GM18907 (cell line): ENCODE measurements at regions not wholly inside any gene's neighbourhood (a gene's known extent, or its start where the extent isn't known, plus 50 kb on each side); places are given as distances from the start of the nearest gene placed in this dataset.

Source experiments
- ATAC-seq: cut with Tn5 transposase; IDR thresholded peaks from one replicate; pipeline ENCODE4 v1.9.1; 2021; ENCODE audit warnings: mild to moderate bottlenecking, moderate library complexity; ENCODE audit not compliant: unreplicated experiment

GRCh38 chr10:36256948-36257356 is 614.9 kb upstream of the FZD8 start:
- ATAC-seq, result no peak

GRCh38 chr10:36256166-36256565 is 614.1 kb upstream of the FZD8 start:
- no peak for ATAC-seq

DNA sequence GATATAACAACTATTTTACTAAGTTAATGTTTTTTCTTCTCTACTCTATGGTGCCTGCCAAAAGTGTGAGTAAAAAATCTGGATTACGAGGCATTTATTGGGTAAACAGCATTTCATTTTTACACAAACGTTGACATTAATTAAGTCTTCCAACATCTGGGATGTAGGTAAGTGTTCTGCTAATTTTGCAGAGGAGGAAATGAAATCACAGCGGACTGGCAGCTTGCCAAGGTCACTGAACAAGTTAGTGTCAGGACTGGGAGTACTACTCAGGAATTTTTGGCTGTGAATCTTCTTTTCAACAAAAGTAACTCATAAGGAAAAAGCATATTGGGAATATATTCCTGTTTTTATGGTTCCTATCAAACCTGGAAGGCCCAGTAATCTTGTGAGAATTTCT is 612.1 kb upstream of the FZD8 start:
- ATAC-seq, result no peak

- ATAC-seq, result no peak
These were observed 611.6 kb upstream of the FZD8 start for GRCh38 chr10:36253731-36254130.

GRCh38 chr10:36251068-36251467 is 609.0 kb upstream of the FZD8 start:
- ATAC-seq, result no peak

DNA sequence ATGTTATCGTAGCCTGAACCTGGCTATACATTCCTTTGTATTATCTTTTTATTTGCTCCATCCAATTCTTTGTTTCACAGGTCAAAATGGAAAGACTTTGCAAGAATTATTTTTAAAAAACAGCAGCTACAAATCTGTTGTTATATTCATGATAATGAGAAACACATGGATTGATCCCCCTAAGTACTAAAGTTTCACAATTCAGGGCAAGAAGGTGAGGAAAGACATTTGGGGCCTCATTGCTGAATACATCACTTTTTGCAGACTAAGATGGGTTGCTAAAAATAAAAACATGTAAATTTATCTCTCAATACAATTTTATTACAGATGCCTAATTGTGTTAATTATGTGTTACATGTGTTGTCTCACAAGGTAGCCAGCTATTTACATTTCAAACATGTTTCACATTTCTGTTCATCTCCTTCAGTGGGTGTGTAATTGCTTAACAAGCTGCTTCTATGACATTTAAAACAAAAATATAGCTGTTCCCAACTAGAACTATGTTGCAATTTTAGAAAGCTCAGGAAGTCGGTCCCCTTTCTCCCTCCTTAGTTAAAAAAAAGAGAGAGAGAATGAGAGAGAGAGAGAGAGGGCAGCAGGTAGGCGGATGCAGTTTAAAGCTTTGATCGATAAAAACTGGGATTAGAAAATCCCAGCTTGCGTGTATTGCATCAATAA is 606.3 kb upstream of the FZD8 start:
- no peak for ATAC-seq

DNA sequence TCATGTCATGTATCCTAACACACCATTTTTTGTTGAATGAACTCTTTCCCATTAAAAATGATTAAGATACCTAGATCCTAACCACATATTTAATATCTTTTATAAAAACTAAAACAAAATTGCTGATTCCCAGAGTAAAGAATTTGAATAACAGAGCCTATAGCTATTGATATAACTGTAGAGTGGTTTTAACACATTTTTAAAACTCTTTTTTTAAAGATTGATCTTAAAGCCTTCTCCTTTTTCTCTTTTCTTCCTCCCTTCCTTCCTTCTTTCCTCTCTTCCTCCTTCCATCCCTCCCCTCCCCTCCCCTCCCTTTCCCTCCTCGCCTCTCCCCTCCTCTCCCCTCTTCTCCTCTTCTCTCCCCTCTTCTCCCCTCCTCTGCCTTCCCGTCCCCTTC is 605.4 kb upstream of the FZD8 start:
- ATAC-seq, result no peak

- ATAC-seq, result no peak
These were observed 594.8 kb upstream of the FZD8 start for GRCh38 chr10:36236931-36237330.

GRCh38 chr10:36236341-36236740 is 594.2 kb upstream of the FZD8 start:
- no peak for ATAC-seq

DNA sequence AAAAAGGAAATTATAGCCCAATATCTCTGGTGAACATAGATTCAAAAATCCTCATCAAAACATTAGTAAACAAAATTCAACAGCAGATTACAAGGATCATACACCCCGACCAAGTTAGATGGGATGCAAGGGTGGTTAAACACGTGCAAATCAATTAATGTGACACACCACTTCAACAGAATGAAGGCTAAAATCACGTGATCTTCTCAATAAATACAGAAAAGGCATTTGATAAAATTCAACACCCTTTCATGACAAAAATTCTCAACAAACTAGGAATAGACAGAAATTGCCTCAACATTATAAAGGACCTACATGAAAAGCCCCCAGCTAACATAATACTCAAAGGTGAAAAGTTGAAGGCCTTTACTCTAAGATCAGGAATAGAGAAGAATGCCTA is 590.8 kb upstream of the FZD8 start:
- no peak for ATAC-seq

DNA sequence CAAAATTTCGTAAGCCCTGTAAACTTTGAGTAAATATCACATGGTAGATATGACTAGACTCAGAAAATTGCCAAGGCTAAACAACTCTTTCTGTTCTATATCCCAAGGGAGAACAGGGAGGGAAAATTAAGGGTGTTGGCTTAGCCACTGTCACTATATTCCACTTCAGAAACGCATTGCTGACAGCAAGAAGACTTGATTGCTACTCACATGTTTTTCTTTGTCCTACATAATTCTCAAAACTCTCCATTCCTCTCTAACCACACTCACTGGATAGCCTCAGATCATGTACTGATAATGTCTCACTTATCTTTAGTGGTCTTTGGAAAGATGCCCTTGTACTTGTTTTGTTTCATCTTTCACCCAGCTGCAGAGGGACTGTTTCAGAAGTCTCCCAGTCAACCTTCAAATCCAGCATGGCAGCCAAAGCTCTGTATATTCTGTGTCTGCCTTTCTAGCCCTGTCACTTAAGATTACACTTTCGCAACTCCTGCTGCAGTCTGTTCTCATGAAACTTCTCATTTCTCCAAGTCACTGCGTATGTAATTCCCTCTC is 582.4 kb upstream of the FZD8 start:
- ATAC-seq, result no peak

DNA sequence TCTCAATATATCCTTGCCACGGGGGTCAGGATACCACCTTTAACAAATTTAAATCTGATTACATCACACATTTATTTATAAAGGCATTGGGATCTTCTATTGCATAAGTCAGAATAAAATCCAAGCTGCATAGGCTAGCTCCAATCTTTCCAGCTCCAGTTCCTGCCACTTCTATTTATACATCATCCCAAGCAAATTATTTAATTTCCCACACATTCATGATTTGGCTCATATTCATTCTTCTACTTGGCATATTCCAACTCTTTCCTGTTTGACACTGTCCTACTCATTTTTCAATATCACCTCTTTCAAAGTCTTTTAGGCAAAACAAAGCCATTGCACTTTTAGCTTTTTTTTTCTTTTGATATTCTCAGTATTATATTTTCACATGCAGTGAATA is 579.0 kb upstream of the FZD8 start:
- no peak for ATAC-seq

DNA sequence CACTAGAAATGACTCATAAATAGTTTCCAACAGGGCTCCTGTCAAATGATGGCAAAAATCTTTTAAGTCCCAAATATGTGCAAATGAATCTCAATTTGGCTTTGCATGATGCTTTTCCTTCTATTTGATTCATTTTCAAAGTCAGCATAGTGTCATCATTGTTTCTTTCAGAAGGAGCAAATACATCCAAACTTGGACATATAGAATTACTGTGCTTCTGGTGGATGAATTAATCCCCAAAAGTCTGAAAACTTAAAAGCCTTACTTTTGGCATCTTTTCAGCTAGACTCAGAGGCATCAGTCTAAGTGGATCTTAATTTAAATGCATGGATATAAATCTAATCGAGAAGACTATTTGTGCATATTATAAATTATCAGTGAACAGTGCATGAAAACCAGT is 578.1 kb upstream of the FZD8 start:
- no peak for ATAC-seq

GRCh38 chr10:36211856-36212255 is 569.8 kb upstream of the FZD8 start:
- ATAC-seq, result no peak

DNA sequence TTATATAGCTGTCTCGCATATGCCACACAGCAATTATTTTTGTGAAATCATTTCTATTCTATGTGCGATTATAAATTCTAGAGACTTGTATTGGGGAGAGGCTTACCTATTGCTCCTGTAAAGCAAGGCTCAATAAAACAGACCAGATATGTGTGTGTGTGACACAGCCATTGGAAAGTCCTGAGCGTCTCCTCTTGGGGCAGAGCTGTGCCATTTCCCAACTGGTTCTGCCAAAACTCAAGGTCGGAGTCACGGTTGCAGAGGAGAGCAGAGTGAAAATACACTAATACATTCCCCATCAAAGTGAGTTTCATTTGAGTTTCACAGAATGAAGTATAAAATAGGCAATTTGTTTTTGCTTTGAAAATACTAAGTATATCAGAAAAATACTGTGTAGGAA is 567.4 kb upstream of the FZD8 start:
- no peak for ATAC-seq

DNA sequence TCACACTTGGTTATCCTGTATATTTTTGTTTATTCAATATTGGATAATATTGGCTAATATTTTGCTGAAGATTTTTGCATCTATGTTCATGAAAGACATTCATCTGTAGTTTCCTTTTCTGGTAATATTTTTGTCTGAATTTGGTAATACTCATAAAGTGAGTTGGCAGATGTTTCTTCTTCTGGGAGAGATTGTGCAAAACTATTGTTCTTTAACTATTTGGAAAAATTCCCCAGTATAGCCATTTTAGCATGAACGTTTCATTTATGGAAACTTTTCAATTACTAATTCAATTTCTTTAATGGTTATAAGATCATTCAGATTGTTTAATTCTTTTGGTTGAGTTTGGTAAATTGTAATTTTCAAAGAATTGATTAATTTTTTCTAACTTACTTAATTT is 560.8 kb upstream of the FZD8 start:
- no peak for ATAC-seq

GRCh38 chr10:36200577-36200976 is 558.5 kb upstream of the FZD8 start:
- no peak for ATAC-seq

- no peak for ATAC-seq
These were observed 556.2 kb upstream of the FZD8 start for GRCh38 chr10:36198322-36198721.

GRCh38 chr10:36195364-36195763 is 553.3 kb upstream of the FZD8 start:
- no peak for ATAC-seq

- no peak for ATAC-seq
These were observed 552.2 kb upstream of the FZD8 start for GRCh38 chr10:36194276-36194675.

- ATAC-seq, result no peak
These were observed 548.9 kb upstream of the FZD8 start for GRCh38 chr10:36191009-36191408.

DNA sequence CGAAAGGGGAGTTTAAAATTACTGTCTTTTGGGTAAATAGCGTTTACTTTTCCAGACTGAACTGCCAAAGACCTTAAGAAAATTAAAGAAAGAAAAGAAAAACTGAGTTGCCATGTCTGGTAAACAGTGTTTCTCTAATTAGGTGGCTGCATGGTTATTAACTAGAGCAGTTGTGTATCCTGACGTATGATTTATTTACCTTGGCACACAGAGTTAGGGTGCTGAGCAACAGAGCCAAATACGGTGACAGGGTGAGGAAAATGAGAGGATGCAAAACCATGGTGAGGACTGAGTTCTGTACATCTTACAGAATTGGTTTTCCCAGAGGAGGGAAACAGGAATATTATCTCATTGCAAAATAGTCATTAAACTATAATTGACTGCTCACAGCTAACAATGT is 546.4 kb upstream of the FZD8 start:
- no peak for ATAC-seq

DNA sequence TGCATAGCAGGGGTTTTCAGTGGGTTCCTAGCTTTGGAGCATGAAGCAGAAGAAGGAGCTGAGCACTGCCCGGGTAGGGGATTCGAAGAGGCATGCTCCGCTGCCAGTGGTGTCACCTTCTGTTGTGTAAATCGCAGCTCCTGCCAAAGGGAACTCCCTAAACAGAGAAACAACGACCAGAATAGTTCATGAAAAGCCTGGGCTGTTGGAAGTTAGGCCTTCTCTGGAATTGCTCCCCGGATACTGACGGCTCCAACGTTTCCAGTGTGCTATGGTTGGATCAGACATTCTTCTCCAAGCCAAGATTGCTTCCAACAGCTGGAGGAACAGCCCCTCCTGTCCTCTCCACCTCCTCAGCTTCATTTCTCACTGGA is 546.0 kb upstream of the FZD8 start:
- no peak for ATAC-seq
